ENCODE measurements at regions not wholly inside any gene's neighbourhood (a gene's known extent, or its start where the extent isn't known, plus 50 kb on each side); places are given as distances from the start of the nearest gene placed in this dataset.

GRCh38 chr11:97894978-97895377 is 1125.8 kb upstream of the CNTN5 start:
- no peaks in the 10 kb centered on the region for H3K9me2 ChIP-seq
- TF ChIP-seq NRF1 (IDR thresholded peaks at IDR 0.05; ENCODE audit: low read depth, low read length) (no peak), SIN3A (IDR thresholded peaks at IDR 0.05; ENCODE audit: borderline replicate concordance, low read depth, low read length) (no peak), MEF2A (IDR thresholded peaks at IDR 0.05; ENCODE audit: borderline replicate concordance, low read depth) (no peak), EP300 (IDR thresholded peaks at IDR 0.05; ENCODE audit: borderline replicate concordance in 1 of 2, low read depth in 1 of 2, low read length in 1 of 2) (peak in 1 of 2 experiments; percentile 59; a peak in 1 of 4 replicates), CHD2 (IDR thresholded peaks at IDR 0.05; ENCODE audit: low read length, partially characterized antibody) (no peak)
- H3K4me1 ChIP-seq (ENCODE audit: control insufficient read depth in 1 of 2, insufficient read depth in 2 of 2, low read depth in 1 of 2, low read length in 1 of 2) = peaks cover 0 to 7% of the 10 kb centered on the region in 2 experiments; a peak in 1 of 4 replicates
- H3K9ac ChIP-seq = no peak overlapping the region
- H4K20me1 ChIP-seq (ENCODE audit: insufficient read depth) = no peaks in the 10 kb centered on the region
- no peaks in the 10 kb centered on the region for H3K9me3 ChIP-seq
- no peak overlapping the region; a peak in 1 of 4 replicates for H3K27ac ChIP-seq (ENCODE audit: low read depth in 2 of 2, low read length in 1 of 2)
- H3F3A ChIP-seq (replicated peaks; ENCODE audit: insufficient read depth) = no peaks in the 10 kb centered on the region
- WGBS (ENCODE audit: low lambda C conversion rate) = 65% methylated on average over 2 of the region's 2 CpGs
- H3K36me3 ChIP-seq (replicated peaks in 1 of 2; ENCODE audit: control insufficient read depth in 1 of 2, insufficient read depth in 2 of 2, low read length in 1 of 2) = no peaks in the 10 kb centered on the region
- no peak for DNase-seq
- no peak overlapping the region for H3K4me3 ChIP-seq (ENCODE audit: low read depth in 2 of 2, low read length in 1 of 2)
- no peaks in the 10 kb centered on the region for H3K79me2 ChIP-seq (ENCODE audit: insufficient read depth)
- CTCF ChIA-PET = no interaction called here
- H2AFZ ChIP-seq (ENCODE audit: low read depth) = no peak overlapping the region
- POLR2A ChIA-PET = no interaction called here
- no peak overlapping the region for H3K4me2 ChIP-seq
- H3K27me3 ChIP-seq (ENCODE audit: insufficient read depth) = no peaks in the 10 kb centered on the region

GRCh38 chr11:97895572-97895971 is 1125.2 kb upstream of the CNTN5 start:
- H3K27me3 ChIP-seq (ENCODE audit: insufficient read depth) = no peaks in the 10 kb centered on the region
- no peaks in the 10 kb centered on the region for H3K9me3 ChIP-seq
- H3K79me2 ChIP-seq (ENCODE audit: insufficient read depth) = no peaks in the 10 kb centered on the region
- H3K36me3 ChIP-seq (replicated peaks in 1 of 2; ENCODE audit: control insufficient read depth in 1 of 2, insufficient read depth in 2 of 2, low read length in 1 of 2) = no peaks in the 10 kb centered on the region
- no peak for DNase-seq
- H3K4me3 ChIP-seq (ENCODE audit: low read depth in 2 of 2, low read length in 1 of 2) = no peak overlapping the region
- no peaks in the 10 kb centered on the region for H3F3A ChIP-seq (replicated peaks; ENCODE audit: insufficient read depth)
- 74% methylated on average over 3 of the region's 3 CpGs for WGBS (ENCODE audit: low lambda C conversion rate)
- no peaks in the 10 kb centered on the region for H3K9me2 ChIP-seq
- no peak overlapping the region; a peak in 1 of 4 replicates for H3K27ac ChIP-seq (ENCODE audit: low read depth in 2 of 2, low read length in 1 of 2)
- TF ChIP-seq POLR2AphosphoS5 (IDR thresholded peaks at IDR 0.05; ENCODE audit: low read depth, low read length) = no peak
- no peak for TF ChIP-seq TAF1 (IDR thresholded peaks at IDR 0.05; ENCODE audit: borderline replicate concordance, low read depth, low read length)
- ChIA-PET POLR2A (no interaction called here), CTCF (no interaction called here)
- no peak overlapping the region for H2AFZ ChIP-seq (ENCODE audit: low read depth)
- peaks cover 0 to 7% of the 10 kb centered on the region in 2 experiments; a peak in 1 of 4 replicates for H3K4me1 ChIP-seq (ENCODE audit: control insufficient read depth in 1 of 2, insufficient read depth in 2 of 2, low read depth in 1 of 2, low read length in 1 of 2)
- H3K9ac ChIP-seq = no peak overlapping the region
- H3K4me2 ChIP-seq = no peak overlapping the region
- H4K20me1 ChIP-seq (ENCODE audit: insufficient read depth) = no peaks in the 10 kb centered on the region

- H3K9me3 ChIP-seq = no peaks in the 10 kb centered on the region; the same call in 1 of the 2 replicates
- H4K20me1 ChIP-seq (ENCODE audit: insufficient read depth) = no peaks in the 10 kb centered on the region
- WGBS (ENCODE audit: low lambda C conversion rate) = 86% methylated on average over 1 of the region's 1 CpG
- no peak overlapping the region for H3K27ac ChIP-seq (ENCODE audit: low read depth in 2 of 2, low read length in 1 of 2)
- H3K4me1 ChIP-seq (ENCODE audit: control insufficient read depth in 1 of 2, insufficient read depth in 2 of 2, low read depth in 1 of 2, low read length in 1 of 2) = no peaks in the 10 kb centered on the region
- ChIA-PET CTCF (no interaction called here), POLR2A (no interaction called here)
- H3K4me2 ChIP-seq = no peak overlapping the region
- no peaks in the 10 kb centered on the region for H3K9me2 ChIP-seq
- no peak overlapping the region for H3K9ac ChIP-seq
- H3K36me3 ChIP-seq (replicated peaks in 1 of 2; ENCODE audit: control insufficient read depth in 1 of 2, insufficient read depth in 2 of 2, low read length in 1 of 2) = no peaks in the 10 kb centered on the region
- no peak for DNase-seq
- H3F3A ChIP-seq (replicated peaks; ENCODE audit: insufficient read depth) = no peaks in the 10 kb centered on the region
- H3K27me3 ChIP-seq (ENCODE audit: insufficient read depth) = no peaks in the 10 kb centered on the region
- no peaks in the 10 kb centered on the region for H3K79me2 ChIP-seq (ENCODE audit: insufficient read depth)
- H2AFZ ChIP-seq (ENCODE audit: low read depth) = no peak overlapping the region
- H3K4me3 ChIP-seq (ENCODE audit: low read depth in 2 of 2, low read length in 1 of 2) = no peak overlapping the region
- no peak for TF ChIP-seq IRF3 (IDR thresholded peaks at IDR 0.05; ENCODE audit: low read depth, low read length)
- TF ChIP-seq EP300 (IDR thresholded peaks at IDR 0.05; ENCODE audit: borderline replicate concordance in 1 of 2, low read depth in 1 of 2, low read length in 1 of 2) = no peak
- no peak for TF ChIP-seq JUND (IDR thresholded peaks at IDR 0.05)
- no peak for TF ChIP-seq TCF12 (IDR thresholded peaks at IDR 0.05)
- TF ChIP-seq CTCF (IDR thresholded peaks at IDR 0.05) = no peak
- TF ChIP-seq PBX3 (IDR thresholded peaks at IDR 0.05) = no peak
- TF ChIP-seq FOXJ3 (CRISPR knock-in tag; IDR thresholded peaks at IDR 0.05) = no peak
- no peak for TF ChIP-seq EZH2phosphoT487 (IDR thresholded peaks at IDR 0.05; ENCODE audit: borderline replicate concordance, low read depth)
- TF ChIP-seq RCOR1 (IDR thresholded peaks at IDR 0.05; ENCODE audit: low read length) = no peak
- TF ChIP-seq FOXM1 (IDR thresholded peaks at IDR 0.05; ENCODE audit: low read depth) = no peak
Observed at GRCh38 chr11:97902828-97903227, 1117.9 kb upstream of the CNTN5 start.

Measured in SK-N-SH (cell line).